H1 (cell line): ENCODE measurements at regions not wholly inside any gene's neighbourhood (a gene's known extent, or its start where the extent isn't known, plus 50 kb on each side); places are given as distances from the start of the nearest gene placed in this dataset.

ENCODE experiments used
- CTCF ChIA-PET: fragments of 300-600 bp; sonication (Branson Sonifier 250); formaldehyde crosslinking; loops from one replicate; lab custom pipeline; 2021; ENCODE audit not compliant: partially characterized antibody; lab: Charles Lee
- POLR2A ChIA-PET: fragments of 300-600 bp; sonication (Branson Sonifier 250); formaldehyde crosslinking; loops from one replicate; lab custom pipeline; 2021; ENCODE audit warnings: inconsistent platforms; ENCODE audit not compliant: partially characterized antibody; lab: Charles Lee
- DNase-seq, 2 experiments: peaks; one replicate each; pipeline versions ENCODE4 v3.0.0 to v3.0.0-alpha.2; 2010 to 2022; ENCODE audit warnings: low spot score in 2 of 2, low read depth in 1 of 2, mixed read lengths in 1 of 2
- FAIRE-seq: peaks from 2 replicates; lab custom pipeline; 2011; peaks lifted over from hg19 to GRCh38; lab: Jason Lieb, UNC
- H2AFZ ChIP-seq: 2 replicates; pipeline ENCODE4 v1.8.1; 2012; ENCODE audit warnings: low read length, inconsistent platforms
- H2AK5ac ChIP-seq: 2 replicates; pipeline ENCODE4 v1.6.1; 2013; ENCODE audit warnings: low read depth, low read length
- H2BK120ac ChIP-seq: replicated peaks from 2 replicates; pipeline ENCODE3; 2013; ENCODE audit warnings: low read depth, low read length, inconsistent platforms
- H2BK12ac ChIP-seq: 2 replicates; pipeline ENCODE4 v1.6.1; 2013; ENCODE audit warnings: low read depth, low read length
- H2BK15ac ChIP-seq: 2 replicates; pipeline ENCODE4 v1.6.1; 2013; ENCODE audit warnings: low read length
- H2BK20ac ChIP-seq: 2 replicates; pipeline ENCODE4 v1.6.1; 2013; ENCODE audit warnings: low read length
- H2BK5ac ChIP-seq: 2 replicates; pipeline ENCODE4 v1.6.1; 2013; ENCODE audit warnings: low read depth, low read length
- H3K14ac ChIP-seq: 2 replicates; pipeline ENCODE4 v1.6.1; 2013; ENCODE audit warnings: inconsistent platforms; ENCODE audit not compliant: insufficient read length
- H3K18ac ChIP-seq: 2 replicates; pipeline ENCODE4 v1.6.1; 2013; ENCODE audit warnings: low read length; ENCODE audit errors: extremely low read depth
- H3K23ac ChIP-seq: 2 replicates; pipeline ENCODE4 v1.6.1; 2013; ENCODE audit warnings: inconsistent platforms; ENCODE audit not compliant: insufficient read length
- H3K23me2 ChIP-seq: 2 replicates; pipeline ENCODE4 v1.6.1; 2013; ENCODE audit warnings: low read depth, low read length
- H3K27ac ChIP-seq: 2 replicates; pipeline ENCODE4 v1.6.1; 2011; ENCODE audit warnings: low read depth, low read length, inconsistent platforms
- H3K27me3 ChIP-seq, 4 experiments: replicated peaks in 1 of 4; 1 replicate in 1 of 4; 2 replicates in 3 of 4; pipeline versions ENCODE4 v1.6.1 to v1.8.1; 2011 to 2013; ENCODE audit warnings: low read length in 3 of 4, mild to moderate bottlenecking in 3 of 4, inconsistent platforms in 2 of 4, mixed read lengths in 2 of 4, moderate library complexity in 1 of 4; ENCODE audit not compliant: control insufficient read depth in 3 of 4, insufficient read depth in 3 of 4; ENCODE audit errors: extremely low read depth in 1 of 4
- H3K36me3 ChIP-seq, 4 experiments: 2 replicates each; pipeline versions ENCODE4 v1.6.1 to v1.8.1; 2011 to 2013; ENCODE audit warnings: mild to moderate bottlenecking in 4 of 4, low read length in 3 of 4, moderate library complexity in 2 of 4, control low read depth in 1 of 4, inconsistent platforms in 1 of 4; ENCODE audit not compliant: insufficient read depth in 4 of 4, control insufficient read depth in 2 of 4
- H3K4ac ChIP-seq: replicated peaks from 2 replicates; pipeline ENCODE3; 2013; ENCODE audit warnings: low read length, low read depth, mixed read lengths, inconsistent platforms; ENCODE audit not compliant: insufficient read length
- H3K4me1 ChIP-seq, 4 experiments: replicated peaks in 1 of 4; 1 replicate in 1 of 4; 2 replicates in 3 of 4; pipeline versions ENCODE4 v1.6.1 to v1.8.1; 2011 to 2013; ENCODE audit warnings: low read length in 3 of 4, inconsistent platforms in 2 of 4, mixed read lengths in 1 of 4; ENCODE audit not compliant: insufficient read depth in 4 of 4, control insufficient read depth in 3 of 4
- H3K4me2 ChIP-seq, 2 experiments: 2 replicates each; pipeline versions ENCODE4 v1.6.1 to v1.8.1; 2011 to 2013; ENCODE audit warnings: low read depth in 2 of 2, low read length in 2 of 2, control low read depth in 1 of 2, inconsistent platforms in 1 of 2, mild to moderate bottlenecking in 1 of 2; ENCODE audit not compliant: insufficient read depth in 1 of 2
- H3K4me3 ChIP-seq, 4 experiments: fragments of 200-600, 300-600 bp in 1 of 4; sonication (generic), shearing (Covaris generic), sonication (Bioruptor Twin) in 1 of 4; 2 replicates each; pipeline versions ENCODE4 v1.5.1 to v1.8.1; 2011 to 2016; ENCODE audit warnings: low read length in 4 of 4, low read depth in 3 of 4, control low read depth in 2 of 4, inconsistent platforms in 2 of 4, mild to moderate bottlenecking in 2 of 4, mixed read lengths in 1 of 4, moderate library complexity in 1 of 4; ENCODE audit not compliant: insufficient read depth in 2 of 4; ENCODE audit errors: extremely low read depth in 1 of 4
- H3K56ac ChIP-seq: replicated peaks from 2 replicates; pipeline ENCODE3; 2013; ENCODE audit warnings: low read depth, mild to moderate bottlenecking, mixed read lengths, low read length, inconsistent platforms; ENCODE audit not compliant: insufficient read length
- H3K79me1 ChIP-seq: 2 replicates; pipeline ENCODE4 v1.6.1; 2013; ENCODE audit warnings: low read depth, low read length, control low read depth
- H3K79me2 ChIP-seq, 2 experiments: 2 replicates each; pipeline versions ENCODE4 v1.6.1 to v1.8.1; 2012 to 2013; ENCODE audit warnings: low read length in 2 of 2, mild to moderate bottlenecking in 2 of 2, inconsistent platforms in 1 of 2; ENCODE audit not compliant: insufficient read depth in 2 of 2, control insufficient read depth in 1 of 2
- H3K9ac ChIP-seq, 4 experiments: replicated peaks in 1 of 4; 1 replicate in 1 of 4; 2 replicates in 3 of 4; pipeline versions ENCODE4 v1.6.1 to v1.8.1; 2011 to 2013; ENCODE audit warnings: low read depth in 3 of 4, low read length in 3 of 4, control low read depth in 2 of 4, mild to moderate bottlenecking in 2 of 4, moderate library complexity in 2 of 4, inconsistent platforms in 1 of 4; ENCODE audit errors: extremely low read depth in 1 of 4
- H3K9me3 ChIP-seq, 2 experiments: 2 replicates each; pipeline versions ENCODE4 v1.6.1 to v1.8.1; 2012 to 2013; ENCODE audit warnings: mild to moderate bottlenecking in 2 of 2, moderate library complexity in 2 of 2, control low read depth in 1 of 2, inconsistent platforms in 1 of 2, low read depth in 1 of 2, low read length in 1 of 2, mixed read lengths in 1 of 2; ENCODE audit not compliant: insufficient read depth in 2 of 2
- H4K20me1 ChIP-seq, 2 experiments: replicated peaks in 1 of 2; 2 replicates each; pipeline versions ENCODE3 to v1.8.1; 2011 to 2013; ENCODE audit warnings: inconsistent platforms in 2 of 2, low read length in 2 of 2, mild to moderate bottlenecking in 1 of 2; ENCODE audit not compliant: insufficient read depth in 2 of 2, control insufficient read depth in 1 of 2
- H4K5ac ChIP-seq: 2 replicates; pipeline ENCODE4 v1.6.1; 2013; ENCODE audit warnings: low read length, low read depth, mixed read lengths, inconsistent platforms; ENCODE audit not compliant: insufficient read length
- H4K8ac ChIP-seq: 2 replicates; pipeline ENCODE4 v1.8.0; 2013; ENCODE audit warnings: mild to moderate bottlenecking, moderate library complexity, low read length, inconsistent platforms; ENCODE audit not compliant: insufficient read depth; ENCODE audit errors: extremely low read depth
- H4K91ac ChIP-seq: replicated peaks from 2 replicates; pipeline ENCODE3; 2013; ENCODE audit warnings: low read length, mixed read lengths, inconsistent platforms; ENCODE audit not compliant: insufficient read length
- BACH1 ChIP-seq: IDR thresholded peaks from 2 replicates; pipeline ENCODE4 v1.6.1; 2012; ENCODE audit warnings: low read length, improper control_type of control experiment
- CEBPB ChIP-seq: IDR thresholded peaks from 2 replicates; pipeline ENCODE4 v1.6.1; 2012; ENCODE audit warnings: low read depth, low read length
- EGR1 ChIP-seq: IDR thresholded peaks from 2 replicates; pipeline ENCODE4 v1.6.1; 2011; ENCODE audit warnings: low read depth, low read length, borderline replicate concordance
- KDM5A ChIP-seq: fragments of 200-600 bp; IDR thresholded peaks from 2 replicates; pipeline ENCODE4 v1.7.1; 2012; ENCODE audit warnings: mild to moderate bottlenecking, low read length, inconsistent platforms, mixed read lengths
- SP1 ChIP-seq: IDR thresholded peaks from 2 replicates; pipeline ENCODE4 v1.6.1; 2011; ENCODE audit warnings: low read depth, low read length
- SUZ12 ChIP-seq: fragments of 200-600 bp; sonication (generic); IDR thresholded peaks from 2 replicates; pipeline ENCODE4 v1.6.1; 2012; ENCODE audit warnings: mild to moderate bottlenecking, inconsistent platforms, low read length, moderate library complexity, mixed read lengths
- TAF1 ChIP-seq: IDR thresholded peaks from 2 replicates; pipeline ENCODE4 v1.6.1; 2011; ENCODE audit warnings: mild to moderate bottlenecking, low read depth, low read length
- TAF7 ChIP-seq: optimal IDR thresholded peaks from 2 replicates; pipeline ENCODE3; 2011; ENCODE audit warnings: low read depth, mild to moderate bottlenecking, inconsistent platforms, low read length, moderate library complexity, borderline replicate concordance
- YY1 ChIP-seq: IDR thresholded peaks from 2 replicates; pipeline ENCODE4 v1.6.1; 2011; ENCODE audit warnings: low read depth, mild to moderate bottlenecking, low read length
- WGBS, 2 experiments: shearing (Covaris generic) in 1 of 2; methylation state at CpG; one replicate each; pipeline versions ENCODE4 v1.1.6 to v1.1.7; 2013 to 2015; ENCODE audit warnings: low lambda C conversion rate in 2 of 2, mixed read lengths in 2 of 2, inconsistent platforms in 1 of 2, low coverage in 1 of 2, missing lambda C conversion rate in 1 of 2; ENCODE audit not compliant: insufficient replicate concordance in 2 of 2, insufficient coverage in 1 of 2, insufficient read length in 1 of 2; ENCODE audit errors: extremely low coverage in 1 of 2, missing lambda C conversion rate in 1 of 2; 5-methylcytosine and 5-hydroxymethylcytosine counted together

- Histone ChIP-seq H3K18ac (no peak overlapping the region), H3K4me3 (no peak overlapping the region), H4K8ac (no peak overlapping the region), H2BK5ac (no peak overlapping the region), H2BK15ac (no peak overlapping the region), H4K91ac (no peak overlapping the region), H3K23me2 (no peaks in the 10 kb centered on the region), H2BK12ac (no peak overlapping the region), H2BK20ac (no peak overlapping the region), H2AFZ (no peak overlapping the region), H3K4ac (no peak overlapping the region), H3K23ac (no peak overlapping the region), H3K4me1 (peaks cover 0 to 7% (median 1%) of the 10 kb centered on the region in 4 experiments; a peak in 1 of 7 replicates), H2AK5ac (no peak overlapping the region), H3K27ac (no peak overlapping the region), H3K36me3 (no peaks in the 10 kb centered on the region), H3K9me3 (no peaks in the 10 kb centered on the region), H3K27me3 (no peaks in the 10 kb centered on the region), H3K56ac (no peak overlapping the region), H3K9ac (no peak overlapping the region), H3K79me2 (no peaks in the 10 kb centered on the region), H3K79me1 (no peaks in the 10 kb centered on the region), H2BK120ac (no peak overlapping the region), H3K4me2 (no peak overlapping the region), H3K14ac (no peak overlapping the region), H4K20me1 (no peaks in the 10 kb centered on the region), H4K5ac (no peak overlapping the region)
- 90% methylated on average over 4 of the region's 4 CpGs; no CpG with 5 or more reads in 1 of the 2 experiments for WGBS, 2 experiments
- CTCF ChIA-PET: no interaction called here
- DNase-seq (no peak), FAIRE-seq (no peak)
- POLR2A ChIA-PET: no interaction called here
- TF ChIP-seq TAF1 (no peak), EGR1 (no peak), SUZ12 (no peak), YY1 (no peak), BACH1 (no peak), KDM5A (no peak), SP1 (no peak), CEBPB (no peak), TAF7 (no peak)
Observed at GRCh38 chr9:13904311-13904710, 409.6 kb downstream of the NFIB start.
